Activated T-helper 1 cell treated with anti-CD3 and anti-CD28 coated beads, Interleukin-2, amount 50 U/mL, for 16 hours (primary cell): ENCODE measurements at regions not wholly inside any gene's neighbourhood (a gene's known extent, or its start where the extent isn't known, plus 50 kb on each side); places are given as distances from the start of the nearest gene placed in this dataset.

ENCODE experiments used
- DNase-seq, 2 donors: peaks; one replicate each; pipeline ENCODE4 v3.0.0-alpha.2; 2020; ENCODE audit warnings: low read depth in 1 of 2, low spot score in 1 of 2

GRCh38 chr7:41755096-41755495 is 52.2 kb upstream of the INHBA start:
- DNase-seq = no peak

GRCh38 chr7:41754046-41754445 is 51.2 kb upstream of the INHBA start:
- DNase-seq = no peak
